Suprapubic skin (tissue), 3 donors: ENCODE measurements at regions not wholly inside any gene's neighbourhood (a gene's known extent, or its start where the extent isn't known, plus 50 kb on each side); places are given as distances from the start of the nearest gene placed in this dataset.

Experiments
- EP300 ChIP-seq: sonication (generic); formaldehyde crosslinking; IDR thresholded peaks from one replicate; pipeline ENCODE4 v1.6.1; 2017; ENCODE audit warnings: antibody characterized with exemption
- POLR2A ChIP-seq, 2 donors: fragments of 450-650 bp; IDR thresholded peaks; one replicate each; pipeline ENCODE4 v1.6.1; 2017; ENCODE audit warnings: antibody characterized with exemption in 2 of 2, mild to moderate bottlenecking in 2 of 2, moderate library complexity in 2 of 2
- TF ChIP-seq, protein P1 (sequence below), 2 donors: fragments of 200-600 bp in 1 of 2; fragments of 450-650 bp in 1 of 2; sonication (generic) in 1 of 2; IDR thresholded peaks; one replicate each; pipeline ENCODE4 v1.5.1; 2016 to 2019; ENCODE audit warnings: antibody characterized with exemption in 2 of 2, mild to moderate bottlenecking in 1 of 2, moderate library complexity in 1 of 2

DNA sequence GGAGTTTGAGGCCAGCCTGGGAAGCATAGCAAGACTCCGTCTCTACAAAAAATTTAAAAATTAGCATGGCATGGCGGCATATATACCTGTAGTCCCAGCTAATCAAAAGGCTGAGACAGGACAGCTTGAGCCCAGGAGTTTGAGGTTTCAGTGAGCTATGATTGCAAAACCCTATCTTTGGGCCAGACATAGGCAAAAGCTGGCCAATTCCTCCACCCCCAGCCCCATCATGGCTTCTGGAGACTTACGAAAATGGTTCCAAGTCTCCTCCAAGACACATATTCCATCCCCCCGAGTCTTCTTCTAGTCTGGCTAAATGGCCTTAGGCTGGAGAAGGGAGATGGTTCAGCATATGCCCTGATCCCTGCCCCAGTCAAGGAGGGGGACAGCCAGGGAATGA lies 172.8 kb upstream of the HAAO start:
- TF ChIP-seq POLR2A (IDR thresholded peaks at IDR 0.05) (no peak), EP300 (no peak)
- TF ChIP-seq, protein P1, sequence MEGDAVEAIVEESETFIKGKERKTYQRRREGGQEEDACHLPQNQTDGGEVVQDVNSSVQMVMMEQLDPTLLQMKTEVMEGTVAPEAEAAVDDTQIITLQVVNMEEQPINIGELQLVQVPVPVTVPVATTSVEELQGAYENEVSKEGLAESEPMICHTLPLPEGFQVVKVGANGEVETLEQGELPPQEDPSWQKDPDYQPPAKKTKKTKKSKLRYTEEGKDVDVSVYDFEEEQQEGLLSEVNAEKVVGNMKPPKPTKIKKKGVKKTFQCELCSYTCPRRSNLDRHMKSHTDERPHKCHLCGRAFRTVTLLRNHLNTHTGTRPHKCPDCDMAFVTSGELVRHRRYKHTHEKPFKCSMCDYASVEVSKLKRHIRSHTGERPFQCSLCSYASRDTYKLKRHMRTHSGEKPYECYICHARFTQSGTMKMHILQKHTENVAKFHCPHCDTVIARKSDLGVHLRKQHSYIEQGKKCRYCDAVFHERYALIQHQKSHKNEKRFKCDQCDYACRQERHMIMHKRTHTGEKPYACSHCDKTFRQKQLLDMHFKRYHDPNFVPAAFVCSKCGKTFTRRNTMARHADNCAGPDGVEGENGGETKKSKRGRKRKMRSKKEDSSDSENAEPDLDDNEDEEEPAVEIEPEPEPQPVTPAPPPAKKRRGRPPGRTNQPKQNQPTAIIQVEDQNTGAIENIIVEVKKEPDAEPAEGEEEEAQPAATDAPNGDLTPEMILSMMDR (IDR thresholded peaks at IDR 0.05) = no peak
